OCI-LY7 (cell line): ENCODE measurements at regions not wholly inside any gene's neighbourhood (a gene's known extent, or its start where the extent isn't known, plus 50 kb on each side); places are given as distances from the start of the nearest gene placed in this dataset.

Experiments used
- EZH2phosphoT487 ChIP-seq: fragments of 200-600 bp; sonication (generic); IDR thresholded peaks from 2 replicates; pipeline ENCODE4 v1.6.1; 2018; ENCODE audit warnings: low read depth, borderline replicate concordance, mild to moderate bottlenecking, mixed run types, antibody characterized with exemption, low read length, moderate library complexity, mixed read lengths
- TF ChIP-seq, protein P1 (sequence below): fragments of 200-600 bp; sonication (generic); conservative IDR thresholded peaks from 2 replicates; pipeline ENCODE4 v1.5.1; 2014; ENCODE audit warnings: mild to moderate bottlenecking, antibody characterized with exemption, low read length, moderate library complexity, mixed read lengths

DNA sequence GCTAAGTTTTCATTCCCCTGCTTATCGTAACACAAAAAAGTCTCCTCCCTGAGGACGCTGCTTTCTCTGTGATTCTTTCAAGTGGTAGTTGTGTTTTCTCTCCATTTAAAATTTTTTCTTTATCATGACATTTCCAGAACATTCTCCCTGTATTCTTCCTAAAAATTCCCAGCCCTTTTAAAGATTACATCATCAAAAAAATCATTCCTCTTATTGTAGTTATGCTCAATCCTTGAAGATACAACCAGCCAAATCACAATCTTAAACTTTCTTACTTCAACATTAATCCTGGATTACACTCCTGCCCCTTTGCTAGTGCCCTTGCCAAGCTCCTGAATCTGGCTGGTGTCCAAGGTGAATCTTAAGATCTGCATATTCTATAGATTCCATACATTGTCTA lies 163.7 kb upstream of the CBLB start:
- TF ChIP-seq, protein P1, sequence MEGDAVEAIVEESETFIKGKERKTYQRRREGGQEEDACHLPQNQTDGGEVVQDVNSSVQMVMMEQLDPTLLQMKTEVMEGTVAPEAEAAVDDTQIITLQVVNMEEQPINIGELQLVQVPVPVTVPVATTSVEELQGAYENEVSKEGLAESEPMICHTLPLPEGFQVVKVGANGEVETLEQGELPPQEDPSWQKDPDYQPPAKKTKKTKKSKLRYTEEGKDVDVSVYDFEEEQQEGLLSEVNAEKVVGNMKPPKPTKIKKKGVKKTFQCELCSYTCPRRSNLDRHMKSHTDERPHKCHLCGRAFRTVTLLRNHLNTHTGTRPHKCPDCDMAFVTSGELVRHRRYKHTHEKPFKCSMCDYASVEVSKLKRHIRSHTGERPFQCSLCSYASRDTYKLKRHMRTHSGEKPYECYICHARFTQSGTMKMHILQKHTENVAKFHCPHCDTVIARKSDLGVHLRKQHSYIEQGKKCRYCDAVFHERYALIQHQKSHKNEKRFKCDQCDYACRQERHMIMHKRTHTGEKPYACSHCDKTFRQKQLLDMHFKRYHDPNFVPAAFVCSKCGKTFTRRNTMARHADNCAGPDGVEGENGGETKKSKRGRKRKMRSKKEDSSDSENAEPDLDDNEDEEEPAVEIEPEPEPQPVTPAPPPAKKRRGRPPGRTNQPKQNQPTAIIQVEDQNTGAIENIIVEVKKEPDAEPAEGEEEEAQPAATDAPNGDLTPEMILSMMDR: no peak
- no peak for TF ChIP-seq EZH2phosphoT487
